HCT116 (cell line): ENCODE measurements at regions not wholly inside any gene's neighbourhood (a gene's known extent, or its start where the extent isn't known, plus 50 kb on each side); places are given as distances from the start of the nearest gene placed in this dataset.

ENCODE experiments used
- ATAC-seq: fragments of 200-7000 bp; cut with Tn5 transposase; 2 replicates; pipeline ENCODE4 v1.9.1; 2020; ENCODE audit warnings: mild to moderate bottlenecking, moderate library complexity
- BruUV-seq: library from RNA; stranded (reverse); fragments of 400-500 nt; replicated peaks from 2 replicates; lab custom pipeline; 2021; lab: Mats Ljungman, UMichigan
- CTCF ChIA-PET: fragments of 300-600 bp; sonication (Branson Sonifier 250); formaldehyde crosslinking; loops from one replicate; lab custom pipeline; 2021; ENCODE audit warnings: antibody characterized with exemption; lab: Charles Lee
- POLR2A ChIA-PET: fragments of 300-600, 350-600 bp; sonication (Branson Sonifier 250); formaldehyde crosslinking; loops from one replicate; lab custom pipeline; 2021; ENCODE audit warnings: antibody characterized with exemption; lab: Charles Lee
- RAD21 ChIA-PET, 2 experiments: fragments of 300-600 bp; sonication (Branson Sonifier 250); formaldehyde crosslinking; loops; one replicate each; lab custom pipeline; 2023; ENCODE audit warnings: low total read pairs in 2 of 2; ENCODE audit not compliant: uncharacterized antibody in 2 of 2, unreplicated experiment in 2 of 2, low non-redundant PET in 1 of 2; lab: Charles Lee
- DNase-seq: peaks from one replicate; pipeline ENCODE4 v3.0.0-alpha.2; 2010; ENCODE audit warnings: low read depth, low spot score
- H2AFZ ChIP-seq: fragments of 200-600 bp; shearing (Covaris generic), sonication (generic); 2 replicates; pipeline ENCODE4 v1.6.1; 2017; ENCODE audit warnings: low read depth, mixed run types, mixed read lengths, antibody characterized with exemption, low read length; ENCODE audit not compliant: poor library complexity, severe bottlenecking
- H3K27ac ChIP-seq: 2 replicates; pipeline ENCODE4 v1.5.1; 2012; ENCODE audit warnings: low read depth, low read length
- H3K27me3 ChIP-seq: fragments of 200-600 bp; sonication (generic); 2 replicates; pipeline ENCODE4 v1.6.1; 2016; ENCODE audit warnings: mixed run types, low read length, mixed read lengths; ENCODE audit not compliant: insufficient read depth
- H3K36me3 ChIP-seq, 2 experiments: fragments of 200-500 bp in 1 of 2; fragments of 200-600 bp in 1 of 2; sonication (Bioruptor generic) in 1 of 2; sonication (generic) in 1 of 2; 2 replicates each; pipeline versions ENCODE4 v1.5.1 to v1.6.1; 2014 to 2016; ENCODE audit warnings: low read length in 2 of 2, inconsistent platforms in 1 of 2, mixed read lengths in 1 of 2, mixed run types in 1 of 2; ENCODE audit not compliant: insufficient read depth in 2 of 2, control insufficient read depth in 1 of 2
- H3K4me1 ChIP-seq, 2 experiments: fragments of 200-600 bp in 1 of 2; sonication (generic) in 1 of 2; 2 replicates each; pipeline versions ENCODE4 v1.5.1 to v1.6.1; 2012 to 2017; ENCODE audit warnings: low read length in 2 of 2, inconsistent platforms in 1 of 2, mild to moderate bottlenecking in 1 of 2, mixed read lengths in 1 of 2, mixed run types in 1 of 2, moderate library complexity in 1 of 2; ENCODE audit not compliant: insufficient read depth in 2 of 2, control insufficient read depth in 1 of 2
- H3K4me2 ChIP-seq: fragments of 200-600 bp; sonication (generic); 2 replicates; pipeline ENCODE4 v1.6.1; 2017; ENCODE audit warnings: mixed run types, low read length, mixed read lengths
- H3K4me3 ChIP-seq, 2 experiments: fragments of 200-600 bp in 1 of 2; sonication (generic) in 1 of 2; replicated peaks in 1 of 2; 2 replicates each; pipeline ENCODE4 v1.5.1; 2011 to 2016; ENCODE audit warnings: low read length in 2 of 2, control low read depth in 1 of 2, low read depth in 1 of 2, mild to moderate bottlenecking in 1 of 2, mixed read lengths in 1 of 2, mixed run types in 1 of 2
- H3K79me2 ChIP-seq: fragments of 200-600 bp; sonication (generic); 2 replicates; pipeline ENCODE4 v1.6.1; 2017; ENCODE audit warnings: mild to moderate bottlenecking, mixed run types, low read length, moderate library complexity, mixed read lengths; ENCODE audit not compliant: insufficient read depth
- H3K9ac ChIP-seq: fragments of 200-600 bp; sonication (generic); 2 replicates; pipeline ENCODE4 v1.6.1; 2016; ENCODE audit warnings: low read length, mixed read lengths
- H3K9me2 ChIP-seq: fragments of 200-600 bp; sonication (generic), shearing (Covaris generic); 2 replicates; pipeline ENCODE4 v1.6.1; 2017; ENCODE audit warnings: mixed run types, mild to moderate bottlenecking, moderate library complexity; ENCODE audit not compliant: insufficient read depth
- H3K9me3 ChIP-seq, 2 experiments: fragments of 200-500 bp in 1 of 2; fragments of 200-600 bp in 1 of 2; sonication (Bioruptor generic) in 1 of 2; sonication (generic) in 1 of 2; 2 replicates each; pipeline ENCODE4 v1.6.1; 2014 to 2017; ENCODE audit warnings: low read length in 2 of 2, mixed read lengths in 2 of 2, inconsistent platforms in 1 of 2, low read depth in 1 of 2, mild to moderate bottlenecking in 1 of 2, mixed run types in 1 of 2, moderate library complexity in 1 of 2; ENCODE audit not compliant: control insufficient read depth in 1 of 2, insufficient read depth in 1 of 2
- H4K20me1 ChIP-seq: fragments of 200-600 bp; sonication (generic), shearing (Covaris generic); 2 replicates; pipeline ENCODE4 v1.6.1; 2017; ENCODE audit warnings: mixed run types, mild to moderate bottlenecking, moderate library complexity; ENCODE audit not compliant: insufficient read depth
- ATF3 ChIP-seq: IDR thresholded peaks from 2 replicates; pipeline ENCODE4 v1.6.1; 2012
- CBX3 ChIP-seq: IDR thresholded peaks from 2 replicates; pipeline ENCODE4 v1.6.1; 2012; ENCODE audit warnings: low read depth
- EGR1 ChIP-seq: IDR thresholded peaks from 2 replicates; pipeline ENCODE4 v1.6.1; 2012; ENCODE audit warnings: low read depth
- EZH2 ChIP-seq: fragments of 200-600 bp; sonication (generic); IDR thresholded peaks from 2 replicates; pipeline ENCODE4 v1.6.1; 2017; ENCODE audit warnings: antibody characterized with exemption, mixed run types
- JUND ChIP-seq: IDR thresholded peaks from 2 replicates; pipeline ENCODE4 v1.6.1; 2012
- POLR2A ChIP-seq: IDR thresholded peaks from 2 replicates; pipeline ENCODE4 v1.7.0; 2011; ENCODE audit warnings: borderline replicate concordance; ENCODE audit not compliant: insufficient read depth, insufficient read length; ENCODE audit errors: extremely low read depth
- RAD21 ChIP-seq: IDR thresholded peaks from 2 replicates; pipeline ENCODE4 v1.6.1; 2012; ENCODE audit warnings: low read depth, mild to moderate bottlenecking
- REST ChIP-seq: IDR thresholded peaks from 2 replicates; pipeline ENCODE4 v1.6.1; 2012; ENCODE audit warnings: low read depth
- SP1 ChIP-seq: IDR thresholded peaks from 2 replicates; pipeline ENCODE4 v1.6.1; 2012; ENCODE audit warnings: low read depth
- SRF ChIP-seq: IDR thresholded peaks from 2 replicates; pipeline ENCODE4 v1.6.1; 2012; ENCODE audit warnings: low read depth
- ZNF274 ChIP-seq: fragments of 200-500 bp; sonication (Bioruptor generic); IDR thresholded peaks from 2 replicates; pipeline ENCODE4 v1.6.1; 2014; ENCODE audit warnings: mild to moderate bottlenecking, low read depth, low read length, inconsistent platforms
- intact Hi-C: fragments of 100-400 bp; cut with micrococcal nuclease; formaldehyde crosslinking; loops from 2 replicates; pipeline ENCODE4 v1.10.0; 2022

- Histone ChIP-seq H3K9me3 (peaks cover 34 to 50% of the 10 kb centered on the region in 2 experiments; a peak in 3 of 4 replicates), H3K79me2 (no peaks in the 10 kb centered on the region), H3K4me3 (no peak overlapping the region), H2AFZ (no peak overlapping the region), H3K4me1 (no peaks in the 10 kb centered on the region), H3K9ac (no peak overlapping the region), H3K27me3 (no peaks in the 10 kb centered on the region), H3K27ac (no peak overlapping the region), H3K4me2 (no peak overlapping the region), H3K9me2 (no peaks in the 10 kb centered on the region), H3K36me3 (no peaks in the 10 kb centered on the region), H4K20me1 (no peaks in the 10 kb centered on the region)
- intact Hi-C loops = no loop called here
- no TSS peak for BruUV-seq
- ChIA-PET POLR2A (no interaction called here), CTCF (no interaction called here), RAD21 (no interaction called here)
- TF ChIP-seq REST (no peak), RAD21 (no peak), ZNF274 (no peak), JUND (no peak), EZH2 (no peak), CBX3 (no peak), POLR2A (no peak), ATF3 (no peak), EGR1 (no peak), SRF (no peak), SP1 (no peak)
- no peak for DNase-seq
- no peak for ATAC-seq
These were observed 257.1 kb upstream of the DYNLRB2 start for GRCh38 chr16:80283466-80284392.
